Inflammatory macrophage treated with lipopolysaccharide for 4 hours (primary cell): ENCODE measurements at regions not wholly inside any gene's neighbourhood (a gene's known extent, or its start where the extent isn't known, plus 50 kb on each side); places are given as distances from the start of the nearest gene placed in this dataset.

Source experiments
- DNase-seq: peaks from one replicate; pipeline ENCODE4 v3.0.0-alpha.2; 2020

GRCh38 chr4:176988226-176988625 is 195.5 kb upstream of the VEGFC start:
- DNase-seq: peak; percentile 79

GRCh38 chr4:176989186-176989585 is 196.5 kb upstream of the VEGFC start:
- DNase-seq: no peak

DNA sequence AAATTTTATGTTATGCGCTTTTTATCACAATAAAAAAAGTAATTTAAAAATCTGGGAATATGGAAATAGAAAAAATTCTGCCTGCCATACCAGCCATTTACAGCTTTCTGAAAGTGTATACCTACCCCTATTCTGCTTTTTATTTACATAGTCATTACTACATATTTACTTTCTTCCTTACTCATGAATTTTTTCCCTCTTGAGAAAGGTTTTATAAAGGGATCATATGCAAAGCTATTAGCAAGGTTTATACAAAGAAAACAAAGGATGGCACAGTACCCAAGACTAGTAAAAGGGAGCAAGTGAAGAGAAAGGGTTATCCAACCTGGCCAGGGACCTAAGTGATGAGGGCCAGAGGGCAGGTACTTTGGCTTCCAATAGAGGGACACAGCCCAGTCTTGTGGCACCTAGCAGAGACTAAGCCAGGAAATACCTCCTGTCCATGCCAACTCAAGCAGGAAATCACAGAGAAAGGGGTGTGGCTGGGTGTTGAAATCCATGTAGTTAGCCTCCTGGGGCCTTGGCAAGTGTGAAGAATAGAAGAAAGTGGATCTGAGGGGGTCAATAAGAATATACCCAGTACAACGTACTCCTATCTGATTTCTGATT is 207.3 kb upstream of the VEGFC start:
- DNase-seq: no peak

GRCh38 chr4:177001271-177002175 is 208.8 kb upstream of the VEGFC start:
- DNase-seq: no peak

DNA sequence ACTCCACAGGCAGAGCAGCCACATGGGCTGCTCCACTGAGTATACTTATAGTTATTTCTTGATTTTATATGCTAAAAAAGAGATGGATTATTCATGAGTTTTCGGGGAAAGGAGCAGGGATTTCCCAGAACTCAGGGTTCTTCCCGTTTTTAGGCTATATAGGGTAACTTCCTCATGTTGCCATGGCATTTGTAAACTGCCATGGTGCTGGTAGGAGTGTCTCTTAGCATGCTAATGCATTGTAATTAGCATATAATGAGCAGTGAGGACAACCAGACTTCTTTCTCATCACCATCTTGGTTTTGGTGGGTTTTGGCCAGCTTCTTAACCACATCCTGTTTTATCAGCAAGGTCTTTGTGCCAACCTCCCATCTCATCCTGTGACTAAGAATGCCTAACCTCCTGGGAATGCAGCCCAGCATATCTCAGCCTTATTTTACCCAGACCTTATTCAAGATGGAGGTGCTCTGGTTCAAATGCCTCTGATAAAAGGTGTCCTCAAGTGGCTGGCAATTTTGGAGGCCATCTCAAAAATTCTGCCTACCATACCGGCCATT is 213.0 kb upstream of the VEGFC start:
- DNase-seq: peak; percentile 79

DNA sequence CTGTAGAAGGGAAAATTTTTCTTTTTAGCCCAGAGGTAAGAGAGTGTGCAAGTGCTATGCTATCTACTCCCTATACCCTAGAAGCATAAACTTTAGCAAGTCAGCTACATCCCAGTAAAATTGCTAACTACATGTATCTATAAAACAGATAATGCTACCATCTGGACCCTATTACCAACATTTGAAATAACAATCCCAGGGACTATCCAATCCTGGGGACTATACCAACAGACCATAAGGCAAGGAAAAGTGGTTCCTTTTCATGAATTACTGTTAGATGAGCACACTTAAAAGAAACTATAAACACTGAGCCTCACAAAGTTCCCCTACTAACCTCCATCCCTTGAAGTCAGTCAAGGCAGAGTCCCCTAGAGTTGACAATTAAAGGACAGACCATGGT is 213.6 kb upstream of the VEGFC start:
- DNase-seq: no peak

DNA sequence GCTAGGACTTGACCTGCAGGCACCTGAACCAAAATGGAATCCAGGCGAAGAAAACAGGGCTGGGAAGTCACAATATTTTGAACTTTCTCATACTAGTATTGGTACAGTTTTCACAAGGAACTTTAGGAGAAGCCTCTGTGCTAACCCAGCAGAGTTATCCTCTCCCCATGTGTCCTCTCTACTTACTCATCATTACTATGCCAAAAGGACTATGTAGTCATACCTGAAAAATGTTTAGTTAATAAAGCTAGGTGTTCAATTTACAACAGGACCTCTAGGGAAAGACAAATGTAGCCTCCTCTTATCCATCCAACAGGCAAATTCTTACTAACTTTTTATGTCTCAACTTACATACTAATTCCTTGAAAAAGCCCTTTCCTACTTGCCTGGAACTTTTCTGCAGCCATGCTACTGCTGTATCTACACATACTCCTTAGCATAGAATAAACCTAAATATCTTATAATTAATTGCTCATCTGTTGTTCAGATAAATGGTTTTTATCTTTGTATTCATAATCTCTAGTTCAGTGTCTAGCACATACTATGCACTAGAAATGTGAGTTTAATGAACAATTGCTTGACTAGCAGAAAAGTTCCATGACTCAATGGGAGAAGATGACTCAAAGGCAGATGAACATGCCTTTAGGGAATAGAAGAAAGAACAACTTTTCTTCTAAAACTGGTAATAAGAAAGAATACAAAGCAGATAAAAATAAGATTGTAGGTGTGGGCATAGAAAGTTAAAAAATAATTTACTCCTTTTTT is 215.5 kb upstream of the VEGFC start:
- no peak for DNase-seq

- no peak for DNase-seq
These were observed 216.2 kb upstream of the VEGFC start for GRCh38 chr4:177008836-177009501.

DNA sequence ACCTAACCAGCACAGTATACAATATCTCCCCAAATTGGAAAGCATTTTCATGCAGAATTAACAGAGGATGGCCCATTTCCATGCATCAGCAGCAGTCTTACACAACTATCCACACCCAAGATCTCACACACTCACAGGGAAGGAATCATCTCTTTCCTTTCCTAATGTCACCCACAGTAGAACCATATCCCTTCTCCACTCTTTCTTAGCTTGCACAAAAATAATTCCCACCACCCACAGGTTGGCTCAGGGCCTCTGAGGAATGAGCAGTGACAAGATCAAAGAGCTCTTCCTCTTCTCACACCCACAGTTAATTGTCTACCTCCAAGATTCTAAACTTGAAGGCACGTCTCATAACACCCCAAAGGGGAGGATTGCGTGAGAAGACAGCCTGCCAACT is 217.7 kb upstream of the VEGFC start:
- DNase-seq: no peak

GRCh38 chr4:177012918-177013545 is 220.3 kb upstream of the VEGFC start:
- no peak for DNase-seq

DNA sequence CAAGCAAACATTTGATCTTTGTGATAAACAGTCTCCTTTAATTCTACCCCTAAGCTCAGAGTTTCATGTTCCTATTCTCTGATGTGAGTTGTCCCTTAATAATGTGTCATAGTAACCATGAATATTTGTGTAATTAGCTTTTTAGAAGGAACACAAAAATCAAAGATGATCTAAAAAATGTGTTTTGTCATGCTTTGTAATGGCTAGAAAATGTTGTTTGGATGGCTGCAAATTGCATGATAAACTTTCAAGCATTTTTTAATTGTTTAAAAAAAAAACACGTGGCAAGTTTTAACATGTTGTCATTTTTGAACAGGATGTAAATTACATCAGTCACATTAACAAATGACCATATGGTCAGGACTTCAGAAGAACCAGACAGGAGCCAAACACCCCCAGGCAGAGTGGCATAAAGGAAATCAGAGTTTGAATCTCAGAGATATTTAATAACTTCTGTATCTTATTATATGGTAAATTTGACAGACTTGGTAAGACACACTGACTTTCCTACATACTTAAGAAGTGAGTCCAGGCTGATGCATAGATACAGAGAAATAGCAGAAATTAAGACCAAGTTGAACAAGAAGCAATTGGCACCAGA is 223.9 kb upstream of the VEGFC start:
- DNase-seq: no peak

DNA sequence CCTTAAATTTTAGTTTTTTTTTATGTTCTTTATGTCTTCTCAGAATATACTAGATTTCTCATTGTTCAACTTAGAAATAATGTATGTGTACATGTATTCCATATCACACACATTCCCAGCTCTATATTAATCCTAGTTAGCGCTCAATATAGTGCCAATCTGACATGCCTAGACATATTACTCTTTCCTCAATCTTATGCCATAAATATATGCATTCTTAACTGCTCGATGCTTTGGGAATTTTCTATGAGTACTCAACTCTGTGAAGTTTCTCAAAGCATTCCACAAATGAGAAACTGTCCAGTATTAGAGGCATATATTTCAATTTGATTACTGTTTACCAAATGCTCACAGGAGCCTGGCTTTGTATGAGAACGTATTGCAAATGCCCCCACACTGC is 231.2 kb upstream of the VEGFC start:
- DNase-seq: no peak

DNA sequence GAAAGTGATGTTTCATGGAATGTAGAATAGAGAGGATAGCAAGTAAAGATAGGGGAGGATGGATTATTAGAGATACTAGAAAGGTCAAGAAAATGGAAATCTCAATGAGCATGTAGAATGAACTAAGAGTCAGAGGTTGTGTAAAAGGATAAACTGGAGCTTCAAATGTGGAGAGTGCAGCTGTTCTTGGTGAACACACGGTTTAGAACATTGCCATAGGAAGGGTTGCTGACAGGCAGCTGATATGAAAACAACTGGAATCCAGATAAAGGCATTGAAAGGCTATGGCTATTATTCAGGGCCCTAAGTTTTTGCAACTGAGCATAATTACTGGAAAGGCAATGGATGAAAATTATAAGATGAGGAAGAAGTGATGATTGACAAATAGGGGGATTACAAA is 239.6 kb upstream of the VEGFC start:
- DNase-seq: no peak

DNA sequence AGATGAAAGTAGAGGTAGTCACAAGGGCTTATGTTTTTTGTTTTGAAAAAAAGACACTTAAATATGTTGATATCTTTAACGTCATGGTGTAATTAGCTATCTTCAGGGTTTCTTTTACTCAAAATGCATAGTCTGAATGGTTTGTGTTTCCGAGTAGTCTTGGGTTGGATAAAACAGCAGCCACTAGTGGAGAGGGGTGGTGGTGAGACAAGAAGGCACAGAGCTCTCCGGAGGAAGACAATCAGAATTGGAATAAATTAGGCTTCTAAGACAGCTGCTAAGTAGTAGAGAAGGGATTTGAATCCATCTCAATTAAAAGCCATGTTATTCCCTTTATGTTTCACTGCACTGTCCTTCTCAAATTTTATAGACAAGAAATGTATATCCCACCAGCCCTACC is 240.4 kb upstream of the VEGFC start:
- DNase-seq: no peak

DNA sequence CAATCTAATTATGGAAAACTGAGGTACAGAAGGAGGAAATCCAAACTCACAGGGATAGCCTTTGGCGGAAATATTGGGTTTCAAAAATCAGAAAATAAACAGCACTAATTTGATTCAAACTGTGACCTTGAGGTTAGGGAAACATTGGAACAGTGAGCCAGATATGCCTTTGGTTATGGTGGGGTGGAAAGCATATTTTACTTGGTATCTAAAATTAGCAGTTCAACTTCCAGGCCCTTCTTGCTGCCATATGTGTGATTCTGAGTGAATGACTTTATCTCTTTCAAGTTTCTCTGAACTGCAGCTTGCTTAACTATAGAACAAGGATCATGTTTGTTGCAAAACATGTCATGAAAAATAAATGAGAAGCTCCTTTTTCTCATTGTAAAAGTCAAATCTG is 240.9 kb upstream of the VEGFC start:
- DNase-seq: no peak

DNA sequence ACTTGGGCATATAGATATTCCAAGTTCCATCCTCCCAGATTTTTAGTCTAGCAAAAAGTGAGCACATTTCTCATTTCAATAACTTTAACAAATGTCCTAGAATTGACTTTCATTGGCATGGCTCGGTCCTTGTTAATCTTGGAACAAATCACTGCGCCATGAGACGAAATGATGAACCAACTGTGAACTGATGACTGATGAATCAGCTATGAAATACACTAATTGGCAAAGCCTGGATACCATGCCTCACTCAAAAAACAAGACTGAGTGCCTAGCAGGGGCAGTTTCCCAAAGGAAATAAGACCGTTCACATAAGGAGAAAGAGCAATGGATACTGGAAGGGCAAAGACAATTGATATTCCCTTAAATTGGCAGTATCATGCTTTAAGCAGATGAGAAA is 248.6 kb upstream of the VEGFC start:
- DNase-seq: no peak

- DNase-seq: peak; percentile 65
These were observed 254.5 kb upstream of the VEGFC start for GRCh38 chr4:177047070-177047850.

DNA sequence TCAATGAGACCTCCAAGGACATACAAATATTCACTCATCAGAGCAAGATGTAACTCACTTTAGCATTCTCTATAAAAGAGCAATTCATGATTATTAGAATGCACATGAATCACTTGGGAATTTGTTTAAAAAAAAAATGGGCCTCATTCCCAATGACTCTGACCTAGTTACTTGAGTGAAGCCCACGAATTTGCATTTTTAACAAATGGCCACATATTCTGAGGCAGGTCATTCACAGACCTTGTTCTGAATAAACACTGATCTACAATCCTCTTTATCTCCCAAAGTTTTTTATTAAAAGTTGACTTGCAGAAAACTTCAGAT is 255.1 kb upstream of the VEGFC start:
- no peak for DNase-seq

- peak; percentile 48 for DNase-seq
These were observed 258.1 kb upstream of the NEIL3 start for GRCh38 chr4:177051473-177052060.

DNA sequence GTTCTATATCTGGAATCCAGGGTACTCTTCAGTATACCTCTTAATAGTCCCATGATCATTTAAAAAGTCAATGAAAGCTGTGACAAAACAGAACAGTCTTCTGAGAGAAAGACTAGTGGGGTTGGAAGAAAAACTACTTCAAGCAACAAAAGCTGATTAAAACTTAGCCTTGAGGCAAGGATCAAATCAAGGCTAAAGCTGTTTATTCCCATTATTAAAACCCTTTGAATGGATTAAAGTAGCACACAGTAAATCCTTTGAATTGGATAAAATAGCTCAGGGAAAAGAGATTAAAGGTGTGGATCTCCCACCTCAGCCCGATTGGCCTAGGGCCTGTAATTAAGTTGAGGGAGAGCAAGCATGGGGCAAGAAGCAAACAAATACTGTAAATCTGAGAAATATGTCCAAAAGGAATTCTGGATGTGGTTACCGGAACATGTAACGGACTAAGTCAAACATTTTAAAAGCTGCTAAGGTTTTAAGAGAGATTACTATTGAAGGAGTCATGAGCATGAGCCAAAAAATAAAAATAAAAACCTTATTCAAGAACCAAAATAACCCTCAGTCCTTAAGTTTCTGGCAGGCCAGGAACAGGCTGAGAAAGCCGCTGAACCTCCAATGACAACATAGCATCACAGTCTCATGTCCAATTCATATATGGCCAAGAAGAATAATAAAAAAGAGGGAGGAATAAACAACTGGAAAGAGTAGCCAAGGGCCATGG is 257.3 kb upstream of the NEIL3 start:
- no peak for DNase-seq
